HEK293 (cell line): ENCODE measurements at regions not wholly inside any gene's neighbourhood (a gene's known extent, or its start where the extent isn't known, plus 50 kb on each side); places are given as distances from the start of the nearest gene placed in this dataset.

ENCODE experiments used
- CTCF ChIA-PET: fragments of 350-600 bp; formaldehyde crosslinking; extraction: SDS; loops from one replicate; lab custom pipeline; 2021; ENCODE audit warnings: antibody characterized with exemption; lab: Yijun Ruan, JAX
- POLR2A ChIA-PET: fragments of 300-600 bp; formaldehyde crosslinking; extraction: SDS; loops from one replicate; lab custom pipeline; 2020; ENCODE audit warnings: antibody characterized with exemption, inconsistent platforms; lab: Yijun Ruan, JAX
- H3K27ac ChIP-seq: fragments of 200-500 bp; sonication (Bioruptor generic); 2 replicates; pipeline ENCODE4 v1.5.1; 2014; ENCODE audit warnings: low read depth, low read length, control low read depth, inconsistent platforms; ENCODE audit errors: extremely low read depth
- H3K36me3 ChIP-seq, 2 experiments: fragments of 200-500 bp in 1 of 2; sonication (Bioruptor generic) in 1 of 2; 1 replicate in 1 of 2; 2 replicates in 1 of 2; pipeline ENCODE4 v1.5.1; 2014 to 2017; ENCODE audit warnings: inconsistent platforms in 2 of 2, low read length in 2 of 2; ENCODE audit not compliant: control insufficient read depth in 2 of 2, insufficient read depth in 1 of 2
- H3K4me1 ChIP-seq: fragments of 200-500 bp; sonication (Bioruptor generic); 2 replicates; pipeline ENCODE4 v1.5.1; 2014; ENCODE audit warnings: mild to moderate bottlenecking, low read length, inconsistent platforms; ENCODE audit not compliant: control insufficient read depth, insufficient read depth
- H3K4me3 ChIP-seq: 2 replicates; pipeline ENCODE4 v1.5.1; 2011; ENCODE audit warnings: low read depth, mild to moderate bottlenecking, control low read depth, low read length, moderate library complexity
- H3K9me3 ChIP-seq: fragments of 200-500 bp; sonication (Bioruptor generic); 2 replicates; pipeline ENCODE4 v1.5.1; 2014; ENCODE audit warnings: low read depth, low read length, inconsistent platforms; ENCODE audit not compliant: control insufficient read depth, insufficient read depth
- EGR2 ChIP-seq: fragments of 450-650 bp; formaldehyde crosslinking; IDR thresholded peaks from 2 replicates; pipeline ENCODE4 v1.5.1; 2016; ENCODE audit warnings: low read depth, missing biosample characterization, missing genetic modification characterization
- GLI2 ChIP-seq: fragments of 450-650 bp; formaldehyde crosslinking; IDR thresholded peaks from 2 replicates; pipeline ENCODE4; 2017; ENCODE audit warnings: missing biosample characterization, missing genetic modification characterization, low read depth, borderline replicate concordance
- KLF17 ChIP-seq: fragments of 450-650 bp; formaldehyde crosslinking; IDR thresholded peaks from 2 replicates; pipeline ENCODE4 v1.5.1; 2016; ENCODE audit warnings: missing biosample characterization, missing genetic modification characterization
- KLF8 ChIP-seq: fragments of 450-650 bp; formaldehyde crosslinking; IDR thresholded peaks from 2 replicates; pipeline ENCODE4 v1.5.1; 2016; ENCODE audit warnings: missing biosample characterization, missing genetic modification characterization
- SP2 ChIP-seq: fragments of 450-650 bp; formaldehyde crosslinking; IDR thresholded peaks from 2 replicates; pipeline ENCODE4 v1.5.1; 2016; ENCODE audit warnings: missing biosample characterization, missing genetic modification characterization
- ZBTB10 ChIP-seq: fragments of 450-650 bp; formaldehyde crosslinking; IDR thresholded peaks from 2 replicates; pipeline ENCODE4 v1.5.1; 2016; ENCODE audit warnings: missing biosample characterization, missing genetic modification characterization
- ZBTB21 ChIP-seq: fragments of 450-650 bp; formaldehyde crosslinking; IDR thresholded peaks from 2 replicates; pipeline ENCODE4 v1.5.1; 2017; ENCODE audit warnings: missing biosample characterization, missing genetic modification characterization
- ZFHX2 ChIP-seq: fragments of 450-650 bp; formaldehyde crosslinking; conservative IDR thresholded peaks from 2 replicates; pipeline ENCODE4 v1.5.1; 2016; ENCODE audit warnings: missing biosample characterization, missing genetic modification characterization
- ZFP3 ChIP-seq: fragments of 450-650 bp; formaldehyde crosslinking; IDR thresholded peaks from 2 replicates; pipeline ENCODE4 v1.5.1; 2016; ENCODE audit warnings: low read depth, missing biosample characterization, missing genetic modification characterization
- ZNF140 ChIP-seq: fragments of 450-650 bp; formaldehyde crosslinking; IDR thresholded peaks from 2 replicates; pipeline ENCODE4 v1.5.1; 2016; ENCODE audit warnings: missing biosample characterization, missing genetic modification characterization
- ZNF146 ChIP-seq: fragments of 450-650 bp; formaldehyde crosslinking; IDR thresholded peaks from 2 replicates; pipeline ENCODE4 v1.5.1; 2016; ENCODE audit warnings: missing biosample characterization, missing genetic modification characterization
- ZNF169 ChIP-seq: fragments of 450-650 bp; formaldehyde crosslinking; IDR thresholded peaks from 2 replicates; pipeline ENCODE4 v1.5.1; 2016; ENCODE audit warnings: missing biosample characterization, missing genetic modification characterization
- ZNF175 ChIP-seq: fragments of 450-650 bp; formaldehyde crosslinking; IDR thresholded peaks from 2 replicates; pipeline ENCODE4 v1.5.1; 2016; ENCODE audit warnings: missing biosample characterization, missing genetic modification characterization
- ZNF311 ChIP-seq: fragments of 450-650 bp; formaldehyde crosslinking; IDR thresholded peaks from 2 replicates; pipeline ENCODE4 v1.5.1; 2017; ENCODE audit warnings: missing biosample characterization, missing genetic modification characterization, borderline replicate concordance
- ZNF529 ChIP-seq: fragments of 450-650 bp; formaldehyde crosslinking; IDR thresholded peaks from 2 replicates; pipeline ENCODE4 v1.5.1; 2017; ENCODE audit warnings: missing genetic modification characterization, missing biosample characterization; ENCODE audit not compliant: insufficient replicate concordance
- ZNF558 ChIP-seq: fragments of 450-650 bp; formaldehyde crosslinking; IDR thresholded peaks from 2 replicates; pipeline ENCODE4 v1.5.1; 2016; ENCODE audit warnings: missing biosample characterization, missing genetic modification characterization
- ZNF677 ChIP-seq: fragments of 450-650 bp; IDR thresholded peaks from 2 replicates; pipeline ENCODE4 v1.5.0; 2018; ENCODE audit warnings: missing biosample characterization, mild to moderate bottlenecking, missing genetic modification characterization, moderate library complexity
- ZNF707 ChIP-seq: fragments of 450-650 bp; formaldehyde crosslinking; IDR thresholded peaks from 2 replicates; pipeline ENCODE4 v1.5.1; 2016; ENCODE audit warnings: missing biosample characterization, missing genetic modification characterization
- ZNF777 ChIP-seq: fragments of 450-650 bp; formaldehyde crosslinking; IDR thresholded peaks from 2 replicates; pipeline ENCODE4 v1.5.1; 2017; ENCODE audit warnings: missing biosample characterization, missing genetic modification characterization, borderline replicate concordance
- TF ChIP-seq, protein P1 (sequence below): fragments of 450-650 bp; formaldehyde crosslinking; conservative IDR thresholded peaks from 2 replicates; pipeline ENCODE4 v1.5.1; 2016; ENCODE audit warnings: low read depth, missing biosample characterization, missing genetic modification characterization
- TF ChIP-seq, protein P2 (sequence below): fragments of 450-650 bp; formaldehyde crosslinking; IDR thresholded peaks from 2 replicates; pipeline ENCODE4 v1.5.1; 2016; ENCODE audit warnings: missing biosample characterization, missing genetic modification characterization
- TF ChIP-seq, protein P3 (sequence below): fragments of 450-650 bp; formaldehyde crosslinking; IDR thresholded peaks from 2 replicates; pipeline ENCODE4 v1.5.1; 2017; ENCODE audit warnings: missing biosample characterization, missing genetic modification characterization

DNA sequence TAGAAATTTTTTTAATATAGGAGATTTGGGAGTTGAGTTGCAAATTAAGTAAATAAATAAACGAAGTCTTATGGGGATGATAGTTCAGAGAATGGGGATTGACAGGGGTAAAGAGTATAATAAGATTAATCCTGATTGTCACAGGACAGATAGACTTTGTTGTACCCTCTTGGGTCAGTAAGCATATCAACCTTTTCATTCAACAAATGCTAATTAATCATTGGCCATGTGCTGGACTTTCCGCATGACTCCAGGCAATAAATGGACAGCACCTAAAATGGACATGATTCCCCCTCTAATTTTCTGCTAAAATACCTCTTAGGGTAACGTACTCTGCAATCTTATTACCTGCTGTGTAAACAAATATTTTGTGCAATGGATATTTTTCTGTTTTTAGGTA lies 1331.1 kb upstream of the ADGRL3 start (continued):
- TF ChIP-seq, protein P1, sequence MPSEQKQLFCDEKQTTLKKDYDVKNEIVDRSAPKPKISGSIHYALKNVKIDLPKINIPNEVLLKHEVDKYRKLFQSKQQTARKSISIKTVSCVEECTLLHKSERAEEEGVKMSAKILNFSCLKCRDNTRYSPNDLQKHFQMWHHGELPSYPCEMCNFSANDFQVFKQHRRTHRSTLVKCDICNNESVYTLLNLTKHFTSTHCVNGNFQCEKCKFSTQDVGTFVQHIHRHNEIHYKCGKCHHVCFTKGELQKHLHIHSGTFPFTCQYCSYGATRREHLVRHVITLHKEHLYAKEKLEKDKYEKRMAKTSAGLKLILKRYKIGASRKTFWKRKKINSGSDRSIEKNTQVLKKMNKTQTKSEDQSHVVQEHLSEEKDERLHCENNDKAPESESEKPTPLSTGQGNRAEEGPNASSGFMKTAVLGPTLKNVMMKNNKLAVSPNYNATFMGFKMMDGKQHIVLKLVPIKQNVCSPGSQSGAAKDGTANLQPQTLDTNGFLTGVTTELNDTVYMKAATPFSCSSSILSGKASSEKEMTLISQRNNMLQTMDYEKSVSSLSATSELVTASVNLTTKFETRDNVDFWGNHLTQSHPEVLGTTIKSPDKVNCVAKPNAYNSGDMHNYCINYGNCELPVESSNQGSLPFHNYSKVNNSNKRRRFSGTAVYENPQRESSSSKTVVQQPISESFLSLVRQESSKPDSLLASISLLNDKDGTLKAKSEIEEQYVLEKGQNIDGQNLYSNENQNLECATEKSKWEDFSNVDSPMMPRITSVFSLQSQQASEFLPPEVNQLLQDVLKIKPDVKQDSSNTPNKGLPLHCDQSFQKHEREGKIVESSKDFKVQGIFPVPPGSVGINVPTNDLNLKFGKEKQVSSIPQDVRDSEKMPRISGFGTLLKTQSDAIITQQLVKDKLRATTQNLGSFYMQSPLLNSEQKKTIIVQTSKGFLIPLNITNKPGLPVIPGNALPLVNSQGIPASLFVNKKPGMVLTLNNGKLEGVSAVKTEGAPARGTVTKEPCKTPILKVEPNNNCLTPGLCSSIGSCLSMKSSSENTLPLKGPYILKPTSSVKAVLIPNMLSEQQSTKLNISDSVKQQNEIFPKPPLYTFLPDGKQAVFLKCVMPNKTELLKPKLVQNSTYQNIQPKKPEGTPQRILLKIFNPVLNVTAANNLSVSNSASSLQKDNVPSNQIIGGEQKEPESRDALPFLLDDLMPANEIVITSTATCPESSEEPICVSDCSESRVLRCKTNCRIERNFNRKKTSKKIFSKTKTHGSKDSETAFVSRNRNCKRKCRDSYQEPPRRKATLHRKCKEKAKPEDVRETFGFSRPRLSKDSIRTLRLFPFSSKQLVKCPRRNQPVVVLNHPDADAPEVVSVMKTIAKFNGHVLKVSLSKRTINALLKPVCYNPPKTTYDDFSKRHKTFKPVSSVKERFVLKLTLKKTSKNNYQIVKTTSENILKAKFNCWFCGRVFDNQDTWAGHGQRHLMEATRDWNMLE (tag by site-specific recombination), result no peak
- no peak for TF ChIP-seq KLF8 (tag by site-specific recombination)

GRCh38 chr4:59869559-59869958 lies 1330.6 kb upstream of the ADGRL3 start:
- H3K4me1 ChIP-seq, result no peaks in the 10 kb centered on the region
- no peak overlapping the region for H3K4me3 ChIP-seq
- no peak overlapping the region for H3K27ac ChIP-seq
- CTCF ChIA-PET, result no interaction called here
- POLR2A ChIA-PET, result no interaction called here
- H3K9me3 ChIP-seq, result no peaks in the 10 kb centered on the region
- TF ChIP-seq ZNF677 (tag by site-specific recombination), result no peak
- TF ChIP-seq, protein P2, sequence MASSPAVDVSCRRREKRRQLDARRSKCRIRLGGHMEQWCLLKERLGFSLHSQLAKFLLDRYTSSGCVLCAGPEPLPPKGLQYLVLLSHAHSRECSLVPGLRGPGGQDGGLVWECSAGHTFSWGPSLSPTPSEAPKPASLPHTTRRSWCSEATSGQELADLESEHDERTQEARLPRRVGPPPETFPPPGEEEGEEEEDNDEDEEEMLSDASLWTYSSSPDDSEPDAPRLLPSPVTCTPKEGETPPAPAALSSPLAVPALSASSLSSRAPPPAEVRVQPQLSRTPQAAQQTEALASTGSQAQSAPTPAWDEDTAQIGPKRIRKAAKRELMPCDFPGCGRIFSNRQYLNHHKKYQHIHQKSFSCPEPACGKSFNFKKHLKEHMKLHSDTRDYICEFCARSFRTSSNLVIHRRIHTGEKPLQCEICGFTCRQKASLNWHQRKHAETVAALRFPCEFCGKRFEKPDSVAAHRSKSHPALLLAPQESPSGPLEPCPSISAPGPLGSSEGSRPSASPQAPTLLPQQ (tag by site-specific recombination), result no peak
- no peaks in the 10 kb centered on the region for H3K36me3 ChIP-seq

DNA sequence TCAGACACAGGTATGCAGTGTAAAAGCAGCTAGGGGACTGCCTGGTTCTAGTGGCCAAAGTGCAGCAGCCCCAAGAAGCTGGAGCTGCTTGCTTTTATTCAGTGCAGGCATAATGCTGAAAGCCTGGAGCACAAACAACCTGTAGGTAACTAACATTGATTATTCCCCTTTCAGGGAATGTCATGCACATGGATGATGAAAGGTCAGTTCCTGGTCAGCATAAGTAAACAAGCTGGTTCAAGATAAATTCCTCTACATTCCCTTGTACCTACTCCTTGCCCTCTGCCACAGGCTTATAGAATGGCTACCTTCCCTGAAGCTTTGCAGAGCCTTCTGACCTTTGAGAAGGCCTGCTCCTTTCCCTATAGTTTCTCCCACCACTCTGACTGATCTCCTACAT lies 1318.5 kb upstream of the ADGRL3 start:
- no peak overlapping the region for H3K27ac ChIP-seq
- ChIA-PET POLR2A (no interaction called here), CTCF (no interaction called here)
- no peaks in the 10 kb centered on the region for H3K4me1 ChIP-seq
- H3K9me3 ChIP-seq, result no peaks in the 10 kb centered on the region
- no peaks in the 10 kb centered on the region for H3K36me3 ChIP-seq
- H3K4me3 ChIP-seq, result no peak overlapping the region
- TF ChIP-seq ZFP3 (no peak), ZBTB10 (tag by site-specific recombination) (no peak), ZNF175 (tag by site-specific recombination) (no peak), ZNF777 (tag by site-specific recombination) (no peak), ZNF529 (no peak), ZBTB21 (tag by site-specific recombination) (no peak), ZNF169 (no peak), ZNF707 (tag by site-specific recombination) (no peak), ZNF146 (no peak), ZFHX2 (tag by site-specific recombination) (no peak), ZNF140 (tag by site-specific recombination) (no peak), SP2 (tag by site-specific recombination) (no peak), KLF17 (tag by site-specific recombination) (no peak), GLI2 (tag by site-specific recombination) (no peak), EGR2 (tag by site-specific recombination) (no peak), ZNF311 (tag by site-specific recombination) (no peak), ZNF558 (tag by site-specific recombination) (no peak)
- TF ChIP-seq, protein P3, sequence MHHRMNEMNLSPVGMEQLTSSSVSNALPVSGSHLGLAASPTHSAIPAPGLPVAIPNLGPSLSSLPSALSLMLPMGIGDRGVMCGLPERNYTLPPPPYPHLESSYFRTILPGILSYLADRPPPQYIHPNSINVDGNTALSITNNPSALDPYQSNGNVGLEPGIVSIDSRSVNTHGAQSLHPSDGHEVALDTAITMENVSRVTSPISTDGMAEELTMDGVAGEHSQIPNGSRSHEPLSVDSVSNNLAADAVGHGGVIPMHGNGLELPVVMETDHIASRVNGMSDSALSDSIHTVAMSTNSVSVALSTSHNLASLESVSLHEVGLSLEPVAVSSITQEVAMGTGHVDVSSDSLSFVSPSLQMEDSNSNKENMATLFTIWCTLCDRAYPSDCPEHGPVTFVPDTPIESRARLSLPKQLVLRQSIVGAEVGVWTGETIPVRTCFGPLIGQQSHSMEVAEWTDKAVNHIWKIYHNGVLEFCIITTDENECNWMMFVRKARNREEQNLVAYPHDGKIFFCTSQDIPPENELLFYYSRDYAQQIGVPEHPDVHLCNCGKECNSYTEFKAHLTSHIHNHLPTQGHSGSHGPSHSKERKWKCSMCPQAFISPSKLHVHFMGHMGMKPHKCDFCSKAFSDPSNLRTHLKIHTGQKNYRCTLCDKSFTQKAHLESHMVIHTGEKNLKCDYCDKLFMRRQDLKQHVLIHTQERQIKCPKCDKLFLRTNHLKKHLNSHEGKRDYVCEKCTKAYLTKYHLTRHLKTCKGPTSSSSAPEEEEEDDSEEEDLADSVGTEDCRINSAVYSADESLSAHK (tag by site-specific recombination), result no peak
